Mucosa of descending colon (tissue), 3 donors: ENCODE measurements at regions not wholly inside any gene's neighbourhood (a gene's known extent, or its start where the extent isn't known, plus 50 kb on each side); places are given as distances from the start of the nearest gene placed in this dataset.

Experiments used
- ATAC-seq: fragments of 200-7000 bp; cut with Tn5 transposase; one replicate; pipeline ENCODE4 v1.9.1; 2020; ENCODE audit warnings: mild to moderate bottlenecking, moderate library complexity
- DNase-seq, 3 donors: peaks; one replicate each; pipeline ENCODE4 v3.0.0-alpha.2; 2020
- H3K36me3 ChIP-seq: fragments of 200-600 bp; one replicate; pipeline ENCODE4 v1.8.0; 2021; ENCODE audit warnings: low read depth, mild to moderate bottlenecking
- H3K4me1 ChIP-seq: fragments of 200-600 bp; one replicate; pipeline ENCODE4 v1.8.0; 2021; ENCODE audit warnings: low read depth, mild to moderate bottlenecking
- H3K4me3 ChIP-seq: fragments of 200-600 bp; one replicate; pipeline ENCODE4 v1.8.0; 2021; ENCODE audit warnings: mild to moderate bottlenecking
- H3K9me3 ChIP-seq: fragments of 200-600 bp; one replicate; pipeline ENCODE4 v1.8.0; 2021; ENCODE audit warnings: mild to moderate bottlenecking
- intact Hi-C, 2 donors: fragments of 100-400 bp; cut with DNase I in 1 of 2; cut with micrococcal nuclease in 1 of 2; formaldehyde crosslinking; loops; one replicate each; pipeline versions ENCODE4 v1.11.0 to v1.11.1; 2022; cut with DNase I, micrococcal nuclease
- TF ChIP-seq, protein P1 (sequence below): fragments of 200-600 bp; IDR thresholded peaks from one replicate; pipeline ENCODE4 v1.8.0; 2022; ENCODE audit warnings: antibody characterized with exemption, mild to moderate bottlenecking
- donor health status: DM: no; HTN: no; CAD: no; lungs with moderate emphysema.
- donor health status: DM: no; HTN: no; CAD: no.
- donor health status: DM: no; HTN: yes; CAD: no.

DNA sequence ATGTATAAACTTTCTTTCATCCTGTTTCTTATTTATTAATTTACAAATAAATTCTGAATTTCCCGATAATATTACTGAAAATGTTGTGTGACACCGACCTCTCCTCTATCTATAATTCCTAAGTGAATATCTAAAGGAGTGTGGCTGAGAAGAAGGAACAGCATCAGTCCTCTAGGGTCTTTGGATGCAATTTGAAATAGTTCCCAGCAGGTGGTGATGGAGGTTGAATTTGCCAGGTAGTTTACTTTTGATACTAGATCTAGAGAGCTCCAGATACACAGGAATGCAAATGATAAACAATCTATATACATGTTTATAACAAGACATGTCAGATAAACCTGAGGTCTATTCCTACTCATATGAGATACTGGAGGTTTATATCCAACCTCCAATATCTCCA, 305.4 kb downstream of the PCDH18 start:
- no peak overlapping the region for H3K4me3 ChIP-seq
- no peaks in the 10 kb centered on the region for H3K36me3 ChIP-seq
- no peaks in the 10 kb centered on the region for H3K4me1 ChIP-seq
- TF ChIP-seq, protein P1, sequence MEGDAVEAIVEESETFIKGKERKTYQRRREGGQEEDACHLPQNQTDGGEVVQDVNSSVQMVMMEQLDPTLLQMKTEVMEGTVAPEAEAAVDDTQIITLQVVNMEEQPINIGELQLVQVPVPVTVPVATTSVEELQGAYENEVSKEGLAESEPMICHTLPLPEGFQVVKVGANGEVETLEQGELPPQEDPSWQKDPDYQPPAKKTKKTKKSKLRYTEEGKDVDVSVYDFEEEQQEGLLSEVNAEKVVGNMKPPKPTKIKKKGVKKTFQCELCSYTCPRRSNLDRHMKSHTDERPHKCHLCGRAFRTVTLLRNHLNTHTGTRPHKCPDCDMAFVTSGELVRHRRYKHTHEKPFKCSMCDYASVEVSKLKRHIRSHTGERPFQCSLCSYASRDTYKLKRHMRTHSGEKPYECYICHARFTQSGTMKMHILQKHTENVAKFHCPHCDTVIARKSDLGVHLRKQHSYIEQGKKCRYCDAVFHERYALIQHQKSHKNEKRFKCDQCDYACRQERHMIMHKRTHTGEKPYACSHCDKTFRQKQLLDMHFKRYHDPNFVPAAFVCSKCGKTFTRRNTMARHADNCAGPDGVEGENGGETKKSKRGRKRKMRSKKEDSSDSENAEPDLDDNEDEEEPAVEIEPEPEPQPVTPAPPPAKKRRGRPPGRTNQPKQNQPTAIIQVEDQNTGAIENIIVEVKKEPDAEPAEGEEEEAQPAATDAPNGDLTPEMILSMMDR: no peak
- ATAC-seq: no peak
- H3K9me3 ChIP-seq: no peaks in the 10 kb centered on the region
- DNase-seq: no peak
- intact Hi-C loops: no loop called here

DNA sequence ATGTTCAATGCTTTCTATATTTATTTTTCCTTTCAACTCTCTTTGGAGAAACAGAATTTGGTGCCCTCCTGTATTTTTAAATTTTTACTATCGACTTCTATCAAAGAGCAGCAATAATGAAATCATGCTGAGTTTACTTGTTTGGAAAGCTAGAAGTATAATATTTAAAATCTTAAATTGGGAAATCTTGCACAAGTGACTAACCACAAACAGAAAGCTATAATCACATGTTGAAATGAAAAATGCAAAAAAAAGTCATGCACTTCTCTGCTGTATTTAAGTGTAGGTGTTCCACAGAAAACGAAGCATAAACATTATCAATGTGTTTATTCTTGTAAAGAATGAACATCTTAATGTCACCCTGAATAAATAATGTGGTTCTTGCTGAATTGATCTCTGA, 306.1 kb downstream of the PCDH18 start:
- no peaks in the 10 kb centered on the region for H3K36me3 ChIP-seq
- no peaks in the 10 kb centered on the region for H3K4me1 ChIP-seq
- no peak overlapping the region for H3K4me3 ChIP-seq
- TF ChIP-seq, protein P1: no peak
- ATAC-seq (no peak), DNase-seq (no peak)
- H3K9me3 ChIP-seq: no peaks in the 10 kb centered on the region
- intact Hi-C loops: no loop called here

DNA sequence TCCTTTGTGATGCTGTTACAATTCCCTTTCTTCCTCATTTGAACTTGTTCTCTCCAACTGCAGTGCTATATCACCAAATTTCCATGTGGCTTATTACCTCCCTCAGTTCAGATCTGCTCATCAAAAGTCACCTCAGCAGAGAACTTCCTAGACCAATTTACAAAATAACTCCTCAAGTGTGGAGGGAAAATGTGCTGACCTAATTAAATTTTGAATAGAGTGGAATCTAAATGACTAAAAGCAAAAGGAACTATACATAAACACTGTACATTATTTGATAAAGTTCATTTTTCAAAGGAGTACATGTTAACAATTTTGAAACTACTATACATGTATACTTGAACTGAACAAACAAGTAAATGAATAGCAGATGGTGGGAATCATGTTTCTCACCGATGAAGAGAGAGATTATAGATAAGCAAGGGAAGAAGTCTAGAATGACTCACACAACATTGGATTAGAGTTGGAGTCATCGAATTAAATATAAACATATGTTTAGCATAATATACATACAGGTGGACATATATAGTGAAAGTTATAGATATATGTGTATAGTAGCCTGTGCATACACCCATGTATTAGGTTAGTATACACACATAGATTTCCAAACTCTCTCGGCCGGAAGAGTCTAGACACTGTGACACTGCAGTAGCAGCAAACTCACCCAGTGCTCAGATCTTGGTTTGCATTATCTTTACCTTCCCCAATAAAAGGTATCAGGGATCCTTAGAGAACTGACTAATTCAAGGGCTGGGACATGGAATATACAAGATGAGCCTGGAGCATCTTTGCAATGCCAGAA, 318.7 kb downstream of the PCDH18 start:
- ATAC-seq (no peak), DNase-seq (no peak)
- TF ChIP-seq, protein P1: no peak
- intact Hi-C loops: no loop called here
- Histone ChIP-seq H3K9me3 (no peaks in the 10 kb centered on the region), H3K4me3 (no peak overlapping the region), H3K4me1 (no peaks in the 10 kb centered on the region), H3K36me3 (no peaks in the 10 kb centered on the region)

DNA sequence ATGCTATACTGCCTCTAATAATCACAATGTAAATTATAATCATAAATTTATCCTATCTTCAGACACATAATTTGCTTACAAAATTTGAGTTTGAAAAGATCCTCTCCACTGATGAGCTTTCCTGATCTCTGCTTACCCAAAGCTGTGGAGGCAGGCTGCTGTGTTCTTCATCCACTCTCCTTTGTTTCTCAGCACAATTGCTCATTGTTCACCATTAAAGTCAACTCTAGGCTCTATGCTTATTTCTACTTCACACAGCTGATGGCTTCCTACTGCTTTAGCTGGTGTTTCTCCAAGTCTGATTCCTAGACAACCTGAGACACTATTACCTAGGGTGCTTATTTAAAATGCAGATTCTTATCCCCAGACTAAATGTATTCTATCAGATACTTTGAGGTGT, 319.7 kb downstream of the PCDH18 start:
- TF ChIP-seq, protein P1: no peak
- no peak for DNase-seq
- no peak for ATAC-seq
- Histone ChIP-seq H3K36me3 (no peaks in the 10 kb centered on the region), H3K4me1 (no peaks in the 10 kb centered on the region), H3K4me3 (no peak overlapping the region), H3K9me3 (no peaks in the 10 kb centered on the region)
- intact Hi-C loops: no loop called here

DNA sequence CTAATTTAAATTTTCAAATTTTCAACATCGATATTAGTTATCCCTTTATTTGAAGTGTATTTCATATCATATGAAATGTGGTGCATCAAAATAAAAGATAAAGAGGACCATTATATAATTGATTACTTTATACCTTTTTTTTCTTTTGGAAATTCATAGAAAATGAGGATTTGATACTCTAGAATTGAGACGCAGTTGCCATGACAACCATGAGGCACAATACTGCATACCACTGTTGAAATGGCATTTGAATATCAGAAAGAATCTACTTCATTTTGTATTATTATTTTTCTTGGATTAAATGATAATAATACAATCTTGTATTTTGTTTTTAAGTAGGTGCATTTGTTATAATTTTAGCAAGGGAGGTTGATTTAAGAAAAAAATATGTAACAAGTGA, 323.1 kb downstream of the PCDH18 start:
- no peak for ATAC-seq
- no peak overlapping the region for H3K4me3 ChIP-seq
- no peak for DNase-seq
- TF ChIP-seq, protein P1: no peak
- intact Hi-C loops: no loop called here
- H3K36me3 ChIP-seq: no peaks in the 10 kb centered on the region
- no peaks in the 10 kb centered on the region for H3K4me1 ChIP-seq
- no peaks in the 10 kb centered on the region for H3K9me3 ChIP-seq

DNA sequence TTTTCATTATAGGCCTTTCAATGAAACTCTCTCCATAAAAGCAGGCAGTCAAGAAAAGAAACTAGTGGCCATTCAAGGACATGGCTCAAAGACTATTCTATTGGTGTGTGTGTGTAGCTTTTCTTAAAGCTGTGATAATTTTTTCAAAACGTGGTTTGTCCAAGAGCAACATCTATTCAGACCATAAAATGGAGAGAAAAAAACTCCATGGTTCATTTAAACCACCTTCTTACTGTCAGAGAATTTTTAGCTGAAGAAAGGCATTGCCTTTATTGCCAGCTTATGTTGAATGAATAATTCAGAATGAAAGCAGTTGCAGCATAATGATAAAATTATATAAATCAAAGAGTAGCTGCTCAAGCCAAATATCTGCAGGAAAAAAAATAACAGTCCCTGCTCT, 325.5 kb downstream of the PCDH18 start:
- Histone ChIP-seq H3K4me3 (no peak overlapping the region), H3K4me1 (no peaks in the 10 kb centered on the region), H3K36me3 (no peaks in the 10 kb centered on the region), H3K9me3 (no peaks in the 10 kb centered on the region)
- ATAC-seq: no peak
- TF ChIP-seq, protein P1: no peak
- DNase-seq: no peak
- intact Hi-C loops: no loop called here
